AG20443 (cell line): ENCODE measurements at regions not wholly inside any gene's neighbourhood (a gene's known extent, or its start where the extent isn't known, plus 50 kb on each side); places are given as distances from the start of the nearest gene placed in this dataset.
"Not testable (repeated sequence)": the region's sequence is repeated elsewhere in the genome, so short reads cannot be mapped to it uniquely, and the experiment has no call there.

ENCODE experiments used
- DNase-seq: peaks from one replicate; pipeline ENCODE4 v3.0.0; 2012; ENCODE audit warnings: low spot score, mixed read lengths

DNA sequence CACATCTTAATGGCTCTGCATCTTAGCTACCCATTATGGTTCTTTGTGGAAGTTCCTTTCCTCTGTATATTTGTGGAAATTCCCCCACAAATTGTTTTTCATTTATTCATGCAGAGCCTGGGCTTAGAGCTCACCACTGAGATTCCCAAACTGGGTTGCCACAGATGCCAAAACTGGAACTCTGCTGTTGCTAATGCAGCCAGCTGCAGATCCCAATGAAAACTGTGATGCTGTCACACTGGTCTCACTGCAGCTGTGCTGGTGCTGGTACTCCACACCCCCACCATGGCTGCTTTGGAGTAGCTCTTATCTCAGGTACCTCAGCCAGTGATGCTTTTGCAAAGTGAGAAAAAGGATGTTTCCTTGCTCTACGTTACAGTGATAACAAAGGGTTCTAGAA, 87.7 kb downstream of the DCK start:
- no peak for DNase-seq

DNA sequence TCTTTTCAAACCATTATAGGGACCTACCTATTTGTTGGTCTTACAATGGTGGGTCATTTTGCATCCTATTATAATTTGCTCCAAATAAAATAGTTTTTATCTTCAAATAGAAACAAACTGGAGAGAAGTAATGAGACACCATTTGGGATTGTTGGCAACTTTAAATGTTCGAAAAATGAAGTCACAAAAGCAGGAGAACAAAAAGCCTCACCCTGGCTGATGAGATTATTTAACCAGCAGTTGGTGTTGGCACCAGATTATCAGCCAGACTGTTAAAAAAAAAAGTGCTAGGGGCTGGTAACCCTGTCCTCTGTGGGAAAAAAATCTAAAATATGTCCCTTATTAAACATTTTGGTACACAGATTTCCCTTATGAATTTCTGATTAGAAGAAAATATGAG, 100.3 kb downstream of the DCK start:
- DNase-seq, result no peak

DNA sequence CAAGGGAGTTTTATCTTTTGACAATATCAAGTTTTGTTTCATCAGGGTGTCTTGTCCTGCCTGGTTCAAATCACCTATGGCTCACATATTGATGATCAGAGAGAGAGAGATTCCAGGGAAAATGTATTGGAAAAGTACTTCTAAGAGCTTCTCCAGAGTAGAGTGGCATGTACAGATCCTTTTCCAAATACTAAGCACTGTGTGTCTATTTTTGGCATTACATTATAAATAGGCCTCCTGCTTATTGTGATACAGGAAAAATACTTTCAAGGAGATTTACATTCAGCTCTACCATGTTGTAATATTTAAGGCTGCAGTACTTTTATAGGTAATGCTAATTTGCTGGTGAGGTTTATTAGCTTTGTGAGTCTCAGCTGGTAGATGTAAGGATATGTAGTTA, 100.8 kb downstream of the DCK start:
- no peak for DNase-seq

DNA sequence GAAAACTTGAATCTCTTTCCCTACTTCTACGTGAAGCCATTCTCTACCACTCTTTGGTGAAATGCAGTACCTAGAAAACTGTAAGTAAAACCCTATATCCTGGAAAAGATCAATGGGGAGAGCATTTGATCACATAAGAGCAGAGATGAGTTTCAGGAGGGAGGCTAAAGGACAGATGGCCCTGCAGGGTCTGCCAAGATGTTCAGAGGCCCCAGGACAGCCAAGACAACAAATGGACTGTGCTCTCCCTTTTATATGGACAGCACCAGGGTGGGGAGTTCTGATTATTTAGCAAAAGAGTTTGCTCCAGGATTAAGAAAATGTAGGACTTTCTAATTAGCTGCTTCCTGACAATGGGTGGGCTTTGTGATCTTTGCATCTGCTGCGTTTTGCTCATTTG, 101.7 kb downstream of the DCK start:
- no peak for DNase-seq

DNA sequence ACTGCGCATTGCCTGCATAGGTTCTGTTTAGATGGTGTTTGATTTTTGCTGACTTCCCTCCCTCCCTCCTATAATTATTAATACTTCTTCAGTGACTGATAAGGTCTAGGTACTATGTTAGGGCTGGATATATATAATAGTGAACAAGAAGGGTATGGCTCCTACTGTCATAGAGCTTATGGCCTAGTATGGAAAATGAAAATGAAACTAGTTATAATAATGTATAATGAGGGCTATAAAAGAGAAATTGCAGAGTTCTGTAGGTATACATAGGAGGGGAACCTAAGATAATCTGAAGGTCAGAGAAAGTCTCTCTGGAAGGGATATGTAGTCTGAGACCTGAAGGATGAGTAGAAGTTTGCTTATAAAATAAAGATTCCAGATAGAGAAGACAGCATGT, 102.1 kb downstream of the DCK start:
- DNase-seq, result no peak

DNA sequence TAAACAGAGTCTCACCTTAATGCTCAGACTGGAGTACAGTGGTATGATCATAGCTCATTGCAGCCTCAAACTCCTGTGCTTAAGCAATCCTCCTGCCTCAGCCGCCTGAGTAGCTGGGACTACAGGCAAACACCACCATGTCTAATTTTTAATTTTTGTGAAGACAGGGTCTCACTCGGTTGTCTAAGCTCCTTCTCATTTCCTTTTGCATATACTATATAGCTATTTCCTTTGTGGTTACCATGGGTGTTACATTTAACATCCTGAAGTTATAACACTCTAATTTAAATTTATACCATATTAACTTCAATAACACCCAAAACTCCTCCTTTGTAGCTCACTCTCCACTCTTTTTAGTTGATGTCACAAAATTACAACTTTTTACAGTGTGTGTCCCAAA, 114.3 kb downstream of the DCK start:
- no peak for DNase-seq

DNA sequence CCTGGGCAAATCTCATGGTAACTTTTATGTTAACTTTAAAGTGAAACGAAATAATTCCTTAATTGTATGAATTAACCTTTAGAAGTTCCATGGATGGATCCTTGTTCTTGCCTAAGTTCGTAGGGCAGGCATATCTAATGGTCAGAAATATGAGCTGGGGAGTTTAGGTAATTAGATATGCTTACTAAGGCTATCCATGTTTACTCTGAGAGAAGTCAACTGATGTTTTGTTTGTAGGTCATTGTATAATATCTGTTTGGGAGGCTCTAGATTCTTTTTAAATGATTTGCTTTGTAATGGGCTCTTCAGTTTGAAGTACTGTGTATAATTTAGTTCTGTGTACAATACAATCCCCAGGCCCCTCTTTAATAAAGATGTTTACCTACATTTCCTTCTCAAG, 117.0 kb downstream of the DCK start:
- no peak for DNase-seq

DNA sequence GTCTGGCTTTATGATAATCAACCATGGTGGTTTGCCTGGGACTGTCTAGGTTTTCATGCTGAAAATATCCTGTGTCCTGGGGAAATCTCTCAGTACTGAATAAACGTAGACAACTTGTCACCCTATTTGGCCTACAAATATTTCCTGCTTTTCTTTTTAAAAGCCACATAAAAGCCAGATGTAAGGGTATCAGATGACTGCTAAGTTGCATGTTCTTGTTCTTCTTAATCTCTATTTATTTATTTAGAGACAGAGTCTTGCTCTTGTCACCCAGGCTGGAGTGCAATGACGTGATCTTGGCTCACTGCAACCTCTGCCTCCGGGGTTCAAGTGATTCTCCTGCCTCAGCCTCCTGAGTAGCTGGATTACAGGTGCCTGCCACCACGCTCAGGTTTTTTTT, 117.7 kb downstream of the DCK start:
- not testable (repeated sequence) for DNase-seq

DNA sequence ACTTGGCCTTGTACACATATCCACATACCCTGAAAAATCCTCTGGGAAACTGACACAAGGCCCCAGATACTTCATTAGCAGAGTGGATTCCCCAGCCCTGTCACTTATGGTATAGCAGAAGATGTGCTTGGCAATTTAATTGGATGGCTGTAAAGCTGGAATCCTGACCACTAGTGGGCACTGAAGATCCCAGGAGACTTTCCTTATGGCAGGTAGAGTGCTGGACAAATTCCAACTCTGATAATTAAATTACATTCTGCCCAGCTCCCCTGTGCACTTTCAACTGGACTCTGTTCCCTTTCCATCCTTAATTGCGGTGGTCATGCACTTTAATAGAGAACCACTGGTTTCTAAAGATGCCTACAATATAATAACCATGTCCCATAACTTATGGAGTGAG, 119.8 kb downstream of the DCK start:
- DNase-seq, result no peak

DNA sequence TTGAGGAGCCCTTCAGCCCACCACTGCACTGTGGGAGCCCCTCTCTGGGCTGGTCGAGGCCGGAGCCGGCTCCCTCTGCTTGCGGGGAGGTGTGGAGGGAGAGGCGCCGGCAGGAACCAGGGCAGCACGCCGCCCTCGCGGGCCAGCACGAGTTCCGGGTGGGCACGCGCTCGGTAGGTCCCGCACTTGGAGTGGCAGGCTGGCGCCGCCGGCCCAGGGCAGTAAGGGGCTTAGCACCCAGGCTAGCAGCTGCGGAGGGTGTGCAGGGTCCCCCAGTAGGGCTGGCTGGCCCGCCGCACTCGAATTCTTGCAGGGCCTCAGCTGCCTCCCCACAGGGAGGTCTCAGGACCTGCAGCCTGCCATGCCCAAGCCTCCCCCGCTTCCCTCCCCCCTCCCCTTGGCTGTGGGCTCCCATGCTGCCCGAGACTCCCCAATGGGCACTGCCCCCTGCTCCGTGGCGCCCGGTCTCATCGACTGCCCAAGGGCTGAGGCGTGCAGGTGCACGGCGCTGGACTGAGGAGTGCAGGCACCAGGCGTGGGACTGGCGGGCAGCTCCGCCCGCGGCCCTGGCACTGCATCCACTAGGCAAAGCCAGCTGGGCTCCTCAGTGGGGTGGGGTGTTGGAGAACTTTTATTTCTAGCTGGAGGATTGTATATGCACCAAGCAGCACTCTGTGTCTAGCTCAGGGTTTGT, 127.5 kb downstream of the DCK start:
- DNase-seq, result no peak

DNA sequence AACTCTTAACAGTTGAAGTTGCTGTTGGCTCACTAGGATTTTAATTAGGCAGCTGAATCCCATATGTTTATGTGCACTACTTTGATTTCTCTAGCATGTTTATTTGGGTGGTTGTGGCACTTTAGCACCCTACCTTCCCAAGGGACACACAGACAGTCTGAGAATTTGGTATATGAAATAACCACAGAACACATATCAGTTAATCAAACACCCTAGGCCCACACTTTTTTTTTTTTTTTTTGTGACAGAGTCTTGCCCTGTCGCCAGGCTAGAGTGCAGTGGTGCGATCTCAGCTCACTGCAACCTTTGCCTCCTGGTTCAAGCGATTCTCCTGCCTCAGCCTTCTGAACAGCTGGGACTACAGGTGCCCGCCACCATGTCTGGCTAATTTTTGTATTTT, 130.5 kb downstream of the DCK start:
- no peak for DNase-seq

DNA sequence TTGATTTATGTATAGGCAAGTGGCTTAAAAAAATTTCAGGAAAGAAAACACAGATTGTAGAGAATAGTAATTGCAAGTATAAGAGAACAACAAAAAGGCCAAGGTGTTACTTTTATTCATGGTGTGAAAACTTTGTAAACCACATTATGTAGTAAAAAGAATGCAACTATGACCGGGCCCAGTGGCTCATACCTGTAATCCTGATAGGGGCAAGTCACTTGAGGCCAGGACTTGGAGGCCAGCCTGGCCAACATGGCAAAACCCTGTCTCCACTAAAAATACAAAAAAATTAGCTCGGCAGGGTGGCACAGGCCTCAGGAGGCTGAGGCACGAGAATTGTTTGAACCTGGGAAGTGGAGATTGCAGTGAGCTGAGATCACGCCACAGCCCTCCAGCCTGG, 131.7 kb downstream of the DCK start:
- DNase-seq, result no peak

DNA sequence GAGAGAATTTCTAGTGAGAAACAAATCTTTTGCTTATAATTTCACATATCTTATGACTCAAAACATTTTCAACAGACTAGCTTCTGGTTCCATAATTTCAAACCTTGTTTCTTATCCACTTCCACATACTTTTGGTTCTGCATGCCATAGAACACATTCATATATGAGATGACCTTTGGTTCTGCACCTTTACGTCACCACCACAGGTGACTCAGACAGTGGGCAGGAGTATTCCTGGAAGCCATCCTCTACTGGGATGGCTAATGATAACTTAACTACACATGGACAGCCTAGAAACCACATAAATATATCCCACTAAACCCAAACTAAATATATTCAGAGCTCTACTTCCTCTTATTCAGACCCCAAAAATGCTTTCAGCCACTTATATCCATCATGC, 133.3 kb downstream of the DCK start:
- DNase-seq, result peak; percentile 56

DNA sequence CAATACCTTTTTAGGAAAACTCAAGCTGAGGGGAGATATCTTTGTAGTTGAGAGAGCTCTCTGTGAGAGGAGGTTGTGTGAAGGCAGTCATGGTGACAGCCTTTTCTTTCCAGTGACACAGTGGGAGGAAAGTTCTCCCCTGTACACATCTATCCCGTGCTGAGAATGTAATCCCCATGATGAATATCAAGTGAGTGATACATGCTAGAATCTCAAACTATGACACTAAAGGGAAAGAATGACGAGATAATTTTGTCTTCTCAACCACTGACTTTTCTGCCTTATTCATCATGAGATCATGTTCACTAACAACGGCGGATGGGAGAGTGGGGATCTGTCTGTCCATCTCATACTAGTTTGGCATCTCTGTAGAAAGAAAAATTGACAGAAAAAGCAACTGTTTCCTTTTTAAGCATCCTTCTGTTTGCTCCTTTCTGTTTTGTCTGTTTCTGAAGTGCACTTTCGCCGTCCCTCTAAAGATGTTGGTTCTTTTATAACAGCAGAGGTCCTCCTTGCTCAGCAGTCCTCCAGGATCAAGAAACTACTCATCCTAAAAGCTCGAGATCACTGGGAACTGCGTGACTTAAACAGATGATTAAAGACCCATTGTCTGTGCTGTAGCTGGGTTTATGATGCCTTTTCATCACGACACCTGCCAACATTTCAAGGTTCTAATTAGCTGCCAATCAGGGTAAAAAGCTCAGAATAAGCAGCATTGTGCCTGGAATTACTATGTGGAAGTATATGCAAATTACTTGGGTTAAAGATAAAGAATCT, 137.6 kb downstream of the DCK start:
- DNase-seq, result peak; percentile 68

DNA sequence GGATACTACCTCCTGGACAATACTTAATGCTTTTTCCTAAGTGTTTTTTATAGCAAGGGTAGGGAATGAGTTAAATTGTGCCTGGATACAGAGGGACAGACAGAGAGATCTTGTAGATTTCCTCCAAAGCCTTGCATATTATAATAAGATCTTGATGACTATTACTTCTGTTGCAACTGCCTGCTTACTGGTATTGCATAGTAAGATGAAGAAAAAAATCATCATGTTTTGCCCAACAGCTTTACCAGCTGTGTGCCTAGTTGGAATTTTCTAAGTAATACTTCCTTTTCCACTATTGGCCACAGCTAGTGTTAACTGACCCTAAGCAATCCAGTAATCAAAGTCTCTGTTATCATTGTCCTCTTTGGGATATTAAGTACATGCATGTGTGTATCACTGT, 139.0 kb downstream of the DCK start:
- DNase-seq, result peak; percentile 38

DNA sequence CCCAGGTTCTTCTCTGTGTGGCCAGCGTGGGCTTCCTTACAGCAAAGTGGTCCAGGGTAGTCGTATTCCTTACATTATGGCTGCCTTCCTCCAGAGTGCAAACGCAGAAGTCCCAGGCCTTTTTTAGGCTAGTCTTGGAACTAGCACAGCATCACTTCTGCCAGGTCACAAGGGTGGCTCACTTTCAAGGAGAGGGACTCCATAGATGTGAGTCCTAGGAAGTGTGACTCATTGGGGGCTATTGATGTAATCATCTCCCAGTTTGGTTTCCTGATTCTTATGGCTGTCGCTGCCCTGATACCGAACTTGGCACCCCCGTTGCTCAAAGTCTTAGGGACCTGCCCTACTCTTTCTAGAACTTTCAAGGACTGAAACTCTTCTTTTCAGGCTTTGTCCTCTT, 140.0 kb downstream of the DCK start:
- no peak for DNase-seq

DNA sequence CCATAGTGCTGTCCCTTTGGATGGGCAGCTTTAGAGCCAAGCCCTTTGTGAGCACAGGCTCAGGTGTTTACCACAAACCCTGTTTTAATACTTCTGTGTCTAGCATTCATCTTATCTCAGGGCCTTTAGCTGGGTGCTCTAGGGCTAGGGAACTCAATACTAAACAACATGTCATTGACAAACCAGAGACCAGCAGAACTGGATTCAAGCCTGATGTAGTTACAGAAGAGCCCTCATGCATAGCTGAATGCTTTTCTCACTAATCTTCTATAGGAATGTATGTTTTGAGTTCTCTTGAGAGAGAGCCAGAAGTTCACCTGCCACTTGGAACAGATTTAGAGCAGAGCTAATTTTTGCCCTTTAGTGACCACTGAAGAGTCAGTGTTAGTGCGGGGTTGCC, 142.6 kb downstream of the DCK start:
- DNase-seq, result no peak

DNA sequence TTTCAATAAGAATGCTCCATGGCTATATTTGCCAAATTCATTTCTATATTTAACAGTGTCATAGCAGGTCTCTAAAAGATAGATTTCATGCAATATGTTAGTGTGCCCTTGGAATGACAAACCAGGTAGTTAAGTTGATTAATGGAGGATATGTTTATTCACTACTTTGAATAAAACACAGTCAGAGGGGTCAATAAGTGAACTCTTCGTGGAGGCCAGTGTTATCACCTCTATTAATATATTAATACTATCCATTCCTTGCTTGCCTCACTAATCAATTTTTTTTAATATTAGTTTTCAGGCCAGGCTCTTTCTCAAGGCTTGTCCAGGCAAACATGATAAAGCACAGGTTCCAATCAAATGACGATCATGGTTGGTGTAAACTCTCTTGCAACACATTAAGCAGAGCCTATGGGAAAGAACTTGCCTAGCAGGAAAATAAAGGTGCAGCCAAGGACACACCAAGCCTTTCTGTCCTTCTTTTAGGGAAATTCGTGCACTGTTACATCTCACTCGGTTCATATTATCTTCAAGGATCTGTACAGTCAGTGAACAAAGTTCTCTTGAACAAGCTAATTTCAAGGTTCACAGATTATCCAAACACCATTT, 144.7 kb downstream of the DCK start:
- no peak for DNase-seq

DNA sequence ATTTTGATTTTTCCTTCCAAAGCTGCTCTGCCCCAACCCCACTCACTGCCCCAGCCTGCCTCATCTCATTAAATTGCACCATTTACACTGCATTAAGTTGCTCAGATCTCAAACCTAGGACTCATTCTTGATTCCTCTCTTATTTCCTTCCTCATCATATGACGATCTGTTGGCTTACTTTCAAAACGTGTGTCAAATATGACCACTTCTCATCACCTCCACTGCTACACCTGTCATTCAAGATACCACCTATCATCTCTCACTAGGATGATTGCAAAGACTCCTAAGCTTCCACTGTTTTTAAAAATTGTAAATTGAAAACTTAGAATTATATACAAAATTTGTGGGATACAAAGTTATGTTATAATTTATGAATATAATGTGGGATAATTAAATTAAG, 147.1 kb downstream of the DCK start:
- no peak for DNase-seq

DNA sequence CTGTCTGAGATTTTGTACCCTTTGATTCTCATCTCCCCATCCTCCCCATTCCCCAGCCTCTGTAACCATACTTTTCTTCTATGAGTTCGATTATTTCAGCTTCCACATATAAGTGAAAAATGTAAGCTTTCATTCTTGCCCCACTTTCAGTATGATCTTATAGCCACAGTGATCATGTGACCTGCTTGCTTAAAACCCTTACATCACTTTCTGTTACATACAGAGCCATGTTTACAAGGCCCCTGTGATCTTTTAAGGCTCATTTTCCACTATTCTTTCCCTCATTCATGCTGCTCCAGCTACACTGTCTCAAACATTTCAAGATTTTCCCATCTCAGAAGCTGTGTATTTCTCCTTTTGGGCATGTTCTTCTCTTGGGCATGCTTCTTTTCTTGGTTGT, 147.7 kb downstream of the DCK start:
- no peak for DNase-seq

DNA sequence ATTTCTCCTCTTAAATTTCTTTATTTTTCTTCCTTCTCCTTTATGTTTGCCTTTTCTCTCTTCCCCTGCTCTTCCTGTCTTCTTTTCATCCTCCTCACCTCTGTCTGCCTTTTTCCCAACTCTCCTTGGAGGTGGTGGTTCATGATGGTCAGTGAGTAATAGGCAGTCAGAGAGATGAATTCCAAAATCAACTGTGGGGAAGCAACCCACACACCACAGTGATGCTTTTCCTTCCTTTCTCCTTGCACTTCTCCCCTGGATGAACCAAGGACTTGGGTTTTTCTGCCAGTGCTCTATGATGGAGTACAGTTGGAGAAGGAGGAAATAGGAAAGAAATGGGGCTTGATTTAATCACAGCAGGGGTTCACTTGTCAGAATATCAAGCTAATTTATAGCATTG, 153.8 kb downstream of the DCK start:
- DNase-seq, result peak; percentile 20

DNA sequence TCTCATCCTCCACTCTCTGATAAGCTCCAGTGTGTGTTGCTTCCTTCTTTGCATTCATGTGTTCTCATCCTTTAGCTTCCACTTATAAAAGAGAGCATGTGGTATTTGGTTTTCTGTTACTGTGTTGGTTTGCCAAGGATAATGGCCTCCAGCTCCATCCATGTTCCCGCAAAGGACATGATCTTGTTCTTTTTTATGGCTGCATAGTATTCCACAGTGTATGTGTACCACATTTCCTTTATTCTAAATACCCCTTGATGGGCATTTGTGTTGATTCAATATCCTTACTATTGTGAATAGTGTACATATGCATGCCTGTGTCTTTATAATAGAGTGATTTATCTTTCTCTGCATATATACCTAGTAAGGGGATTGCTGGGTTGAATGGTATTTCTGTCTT, 155.1 kb downstream of the DCK start:
- no peak for DNase-seq

DNA sequence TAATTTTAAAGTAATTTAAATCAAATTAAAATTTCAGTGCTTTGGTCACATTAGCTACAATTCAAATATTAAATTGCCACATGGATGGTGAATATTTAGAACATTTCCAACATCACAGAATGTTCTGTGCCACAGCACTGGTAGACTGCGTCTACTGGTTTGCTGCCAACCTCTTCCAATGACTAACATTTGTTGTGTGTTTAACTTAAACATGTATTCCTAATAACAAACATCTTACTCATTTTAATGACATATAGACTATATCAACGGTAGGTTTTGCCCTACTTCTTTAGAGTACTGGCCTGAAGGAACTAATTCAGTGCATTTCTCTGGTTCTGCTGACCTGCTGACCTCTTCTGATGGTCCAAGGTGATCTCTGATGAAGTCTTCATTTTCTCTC, 157.6 kb downstream of the DCK start:
- DNase-seq, result no peak

DNA sequence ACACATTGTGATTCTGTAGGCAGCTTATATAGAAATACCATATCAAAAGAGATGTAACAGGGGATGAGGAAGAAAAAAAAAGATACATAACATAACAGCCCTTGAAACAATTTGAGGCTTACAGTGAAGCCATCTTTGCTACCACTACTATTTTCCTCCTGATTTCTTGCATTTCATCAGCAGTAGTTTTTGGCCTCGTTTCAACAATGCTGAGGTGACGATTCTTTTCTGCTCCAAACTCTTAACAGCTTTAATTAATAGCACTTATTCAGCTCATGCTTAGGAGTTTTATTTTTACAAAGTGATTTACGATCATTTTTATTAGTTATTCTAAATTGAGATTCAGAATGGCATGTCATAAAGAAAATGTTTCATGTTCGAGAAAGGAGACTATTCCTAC, 163.2 kb downstream of the DCK start:
- no peak for DNase-seq
